ENCODE measurements at regions not wholly inside any gene's neighbourhood (a gene's known extent, or its start where the extent isn't known, plus 50 kb on each side); places are given as distances from the start of the nearest gene placed in this dataset.

DNA sequence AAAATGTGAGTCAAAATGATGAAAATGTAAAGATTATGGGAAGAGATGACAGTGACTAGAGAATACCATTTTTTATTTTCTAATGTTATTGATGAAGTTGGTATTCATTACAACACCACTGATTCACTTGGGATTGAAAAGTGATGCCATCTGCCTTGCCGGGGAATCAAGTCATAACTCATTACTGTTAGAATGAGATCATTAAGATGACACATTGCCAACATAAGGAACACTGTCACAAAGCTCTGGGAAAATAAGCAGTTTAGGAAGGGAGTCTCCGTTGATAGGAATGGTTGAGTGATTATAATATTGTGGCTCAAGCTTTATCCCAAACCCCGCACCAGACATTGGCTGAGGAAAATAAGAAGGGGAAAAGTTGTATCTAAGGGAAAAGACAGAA, 121.5 kb upstream of the PLPP4 start:
- H3K9me3 Mint-ChIP-seq, result no peaks in the 10 kb centered on the region
- no peak overlapping the region for H3K4me3 Mint-ChIP-seq
- H3K36me3 Mint-ChIP-seq, result no peaks in the 10 kb centered on the region

DNA sequence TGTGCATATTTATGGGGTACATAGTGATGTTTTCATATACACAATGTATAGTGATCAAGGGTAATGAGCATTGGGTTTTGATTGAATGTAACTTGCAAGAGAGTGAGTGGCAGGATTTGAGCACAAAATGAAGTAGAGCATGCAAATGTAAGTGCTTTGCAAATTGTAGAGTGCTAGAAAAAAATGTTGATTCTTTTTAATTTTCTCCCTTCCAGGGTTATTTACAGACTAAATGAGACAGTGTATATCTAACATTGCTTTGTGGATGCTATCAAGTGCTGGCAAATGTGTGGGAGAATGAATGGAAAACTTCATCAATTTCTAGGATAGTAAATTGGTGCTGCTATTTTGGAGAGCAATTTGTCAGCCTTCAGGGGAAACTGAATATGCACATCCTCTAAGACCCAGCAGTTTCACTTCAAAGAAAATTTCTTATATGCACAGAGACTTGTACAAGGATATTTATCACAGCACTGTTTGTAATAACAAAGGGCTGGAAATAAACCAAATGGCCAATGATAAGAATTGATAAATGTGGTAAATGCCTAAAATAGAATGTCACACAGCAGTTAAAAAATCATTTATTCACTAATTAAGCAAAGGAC, 120.6 kb upstream of the PLPP4 start:
- Mint-ChIP-seq H3K27ac (no peak overlapping the region), H3K36me3 (no peaks in the 10 kb centered on the region), H3K4me1 (no peaks in the 10 kb centered on the region)

More for the DNA sequence above, 121.5 kb upstream of the PLPP4 start:
- no peak for DNase-seq
- no peak overlapping the region for H3K27ac Mint-ChIP-seq
- peaks cover 2 to 6% (median 3%) of the 10 kb centered on the region in 3 donors for H3K27me3 Mint-ChIP-seq (ENCODE audit: low read depth in 3 of 3)
- no peaks in the 10 kb centered on the region for H3K4me1 Mint-ChIP-seq

DNA sequence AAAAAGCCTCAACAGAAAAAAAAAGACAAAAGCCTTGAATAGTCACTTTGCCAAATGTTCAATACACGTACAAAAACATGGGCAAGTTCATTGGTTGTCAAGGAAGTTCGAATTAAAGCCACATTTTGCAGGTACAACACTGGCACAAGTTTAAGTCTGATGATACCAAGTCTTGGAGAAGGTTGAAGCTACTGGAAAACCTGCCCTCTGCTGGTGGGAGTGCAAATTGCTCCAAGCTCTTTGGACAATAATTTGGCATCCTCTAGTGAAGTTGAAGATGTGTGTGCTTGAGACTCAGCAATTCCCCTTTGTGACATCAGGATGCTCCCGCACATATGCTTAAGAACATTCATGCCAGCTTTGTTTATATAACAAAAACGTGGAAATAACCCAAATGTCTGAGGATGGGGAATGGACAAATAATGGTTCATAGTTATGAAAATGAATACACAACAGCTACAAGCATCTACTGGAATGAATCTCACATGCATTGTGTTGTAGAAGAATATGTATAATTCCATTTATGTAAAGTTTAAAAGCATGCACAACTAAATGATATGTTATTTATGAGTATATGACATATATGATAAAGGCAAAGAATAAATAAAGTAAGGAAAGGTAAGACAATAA, 120.0 kb upstream of the PLPP4 start:
- H3K27me3 Mint-ChIP-seq (ENCODE audit: low read depth in 3 of 3), result peaks cover 2 to 4% (median 3%) of the 10 kb centered on the region in 3 donors
- peak; percentile 3 to 14 (median 6) for DNase-seq

More for the DNA sequence above, 120.6 kb upstream of the PLPP4 start:
- Mint-ChIP-seq H3K9me3 (no peaks in the 10 kb centered on the region), H3K4me3 (no peak overlapping the region), H3K27me3 (ENCODE audit: low read depth in 3 of 3) (peaks cover 2 to 4% (median 3%) of the 10 kb centered on the region in 3 donors)
- no peak for DNase-seq

DNA sequence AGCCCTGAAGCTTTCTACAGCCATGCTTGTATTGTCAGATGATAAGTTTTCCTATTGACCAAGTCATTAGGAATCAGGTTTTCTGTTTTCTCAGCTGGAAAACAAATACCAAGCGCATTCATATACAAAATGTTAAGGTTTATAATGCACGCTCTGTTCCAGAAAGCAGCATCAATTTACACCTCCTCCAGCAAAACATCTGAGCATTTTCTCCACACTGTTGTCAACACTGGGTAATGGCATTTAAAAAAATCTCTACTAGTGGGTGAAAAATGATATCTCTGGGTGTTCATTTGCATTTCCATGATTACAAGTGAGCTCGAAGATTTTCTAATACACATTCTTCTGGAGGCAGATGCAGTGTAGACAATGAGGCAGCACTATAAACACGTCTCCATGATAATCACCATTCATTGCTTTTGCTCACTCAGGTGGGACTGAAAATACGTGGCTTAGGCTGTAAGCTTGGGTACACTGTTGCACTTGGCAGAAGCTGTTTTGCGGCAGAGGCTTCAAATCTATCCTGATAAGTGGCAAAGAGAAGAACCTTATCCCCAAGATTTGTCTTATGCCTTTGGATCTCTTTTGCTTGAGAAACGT, 114.8 kb upstream of the PLPP4 start:
- no peaks in the 10 kb centered on the region for H3K4me1 Mint-ChIP-seq
- no peak overlapping the region for H3K4me3 Mint-ChIP-seq
- H3K27me3 Mint-ChIP-seq (ENCODE audit: low read depth in 3 of 3), result peaks cover 0 to 16% (median 4%) of the 10 kb centered on the region in 3 donors
- no peak overlapping the region for H3K27ac Mint-ChIP-seq
- no peaks in the 10 kb centered on the region for H3K36me3 Mint-ChIP-seq
- no peak for DNase-seq
- H3K9me3 Mint-ChIP-seq, result no peaks in the 10 kb centered on the region

More for the DNA sequence above, 120.0 kb upstream of the PLPP4 start:
- H3K27ac Mint-ChIP-seq, result no peak overlapping the region
- H3K9me3 Mint-ChIP-seq, result no peaks in the 10 kb centered on the region
- no peak overlapping the region for H3K4me3 Mint-ChIP-seq
- no peaks in the 10 kb centered on the region for H3K36me3 Mint-ChIP-seq
- no peaks in the 10 kb centered on the region for H3K4me1 Mint-ChIP-seq

DNA sequence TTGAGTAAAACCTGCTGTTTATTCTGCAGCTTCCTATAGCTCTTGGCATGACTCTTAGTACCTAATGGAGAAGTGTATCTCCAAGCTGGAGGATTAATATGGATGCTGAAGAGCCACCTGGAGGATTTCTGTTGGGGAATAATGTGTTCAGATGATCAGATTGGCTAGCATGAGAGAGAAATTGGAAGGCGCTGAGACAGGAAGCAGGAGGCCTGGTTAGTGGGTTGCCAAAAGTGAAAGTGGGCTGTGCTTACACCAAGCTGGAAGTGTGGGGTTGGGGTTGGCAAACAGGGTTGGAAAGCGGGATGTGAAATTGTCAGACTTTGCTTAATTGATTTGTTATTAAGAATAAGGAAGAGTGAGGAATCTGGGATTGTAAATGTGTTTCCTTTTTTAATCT, 111.8 kb upstream of the PLPP4 start:
- H3K36me3 Mint-ChIP-seq, result no peaks in the 10 kb centered on the region
- H3K4me1 Mint-ChIP-seq, result no peaks in the 10 kb centered on the region
- H3K9me3 Mint-ChIP-seq, result no peaks in the 10 kb centered on the region
- no peak overlapping the region for H3K27ac Mint-ChIP-seq
- no peak for DNase-seq
- peaks cover 0 to 16% (median 2%) of the 10 kb centered on the region in 3 donors for H3K27me3 Mint-ChIP-seq (ENCODE audit: low read depth in 3 of 3)
- H3K4me3 Mint-ChIP-seq, result no peak overlapping the region

DNA sequence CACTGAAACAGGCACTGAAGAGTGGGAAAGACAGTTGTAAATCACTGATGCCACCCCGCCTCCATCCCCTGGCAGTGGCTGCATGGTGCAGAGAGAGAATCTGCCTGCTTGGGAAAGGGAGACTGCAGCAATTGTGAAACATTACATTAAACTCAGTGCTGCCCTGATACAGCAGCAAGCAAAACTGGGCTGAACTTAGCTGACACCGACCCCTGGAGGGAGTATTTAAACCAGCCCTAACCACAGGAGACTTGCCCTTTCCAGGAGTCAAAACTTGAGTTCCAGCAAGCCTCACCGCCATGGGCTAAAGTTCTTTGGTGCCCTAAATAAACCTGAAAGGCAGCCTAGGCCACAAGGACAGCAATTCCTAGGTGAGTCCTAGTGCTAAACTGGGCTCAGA, 109.4 kb upstream of the PLPP4 start:
- Mint-ChIP-seq H3K9me3 (peaks cover 0 to 5% (median 0%) of the 10 kb centered on the region in 6 donors), H3K4me1 (no peaks in the 10 kb centered on the region), H3K4me3 (no peak overlapping the region), H3K36me3 (no peaks in the 10 kb centered on the region), H3K27ac (no peak overlapping the region), H3K27me3 (ENCODE audit: low read depth in 3 of 3) (peaks cover 0 to 16% (median 2%) of the 10 kb centered on the region in 3 donors)
- no peak for DNase-seq

DNA sequence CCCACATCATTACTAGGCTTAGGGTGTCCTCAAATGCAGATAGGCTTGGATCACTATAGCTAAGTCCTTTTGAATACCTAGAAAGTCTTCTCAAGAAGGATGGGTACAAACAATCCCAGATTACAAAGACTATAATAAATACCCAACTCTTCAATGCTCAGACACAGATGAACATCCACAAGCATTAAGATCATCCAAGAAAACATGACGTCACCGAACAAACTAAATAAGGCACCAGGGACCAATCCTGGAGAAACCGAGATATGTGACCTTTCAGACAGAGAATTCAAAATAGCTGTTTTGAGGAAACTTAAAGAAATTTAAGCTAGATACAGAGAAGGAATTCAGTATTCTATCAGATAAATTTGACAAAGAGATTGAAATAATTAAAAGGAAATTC, 108.0 kb upstream of the PLPP4 start:
- H3K27me3 Mint-ChIP-seq (ENCODE audit: low read depth in 3 of 3), result peaks cover 0 to 14% (median 3%) of the 10 kb centered on the region in 3 donors
- no peak overlapping the region for H3K27ac Mint-ChIP-seq
- H3K4me1 Mint-ChIP-seq, result no peaks in the 10 kb centered on the region

DNA sequence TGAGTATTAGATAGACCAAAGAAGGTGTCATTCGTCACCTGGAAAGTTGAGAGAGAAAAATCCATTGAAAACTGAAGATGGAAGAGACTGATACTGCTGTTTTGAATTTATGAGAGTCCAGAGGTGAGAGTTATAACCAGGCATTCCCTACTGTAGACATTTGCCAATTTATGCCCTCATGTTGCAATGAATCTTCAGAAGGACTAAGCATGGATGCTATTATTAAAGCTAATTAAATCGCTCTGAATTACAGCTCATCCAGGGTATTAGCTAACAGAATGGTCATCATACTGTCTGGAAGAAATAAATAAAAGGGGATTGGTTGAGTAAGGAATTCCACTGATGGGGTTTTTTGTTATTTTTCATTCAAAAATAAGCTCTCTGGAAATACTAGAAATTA, 101.6 kb upstream of the PLPP4 start:
- Mint-ChIP-seq H3K4me3 (no peak overlapping the region), H3K27ac (no peak overlapping the region), H3K27me3 (ENCODE audit: low read depth in 3 of 3) (peaks cover 3 to 5% (median 5%) of the 10 kb centered on the region in 3 donors), H3K4me1 (no peaks in the 10 kb centered on the region), H3K36me3 (no peaks in the 10 kb centered on the region), H3K9me3 (peaks cover 0 to 6% (median 0%) of the 10 kb centered on the region in 6 donors)
- DNase-seq, result no peak

More for the DNA sequence above, 108.0 kb upstream of the PLPP4 start:
- H3K36me3 Mint-ChIP-seq, result no peaks in the 10 kb centered on the region
- H3K4me3 Mint-ChIP-seq, result no peak overlapping the region
- H3K9me3 Mint-ChIP-seq, result peaks cover 0 to 6% (median 0%) of the 10 kb centered on the region in 6 donors
- no peak for DNase-seq

DNA sequence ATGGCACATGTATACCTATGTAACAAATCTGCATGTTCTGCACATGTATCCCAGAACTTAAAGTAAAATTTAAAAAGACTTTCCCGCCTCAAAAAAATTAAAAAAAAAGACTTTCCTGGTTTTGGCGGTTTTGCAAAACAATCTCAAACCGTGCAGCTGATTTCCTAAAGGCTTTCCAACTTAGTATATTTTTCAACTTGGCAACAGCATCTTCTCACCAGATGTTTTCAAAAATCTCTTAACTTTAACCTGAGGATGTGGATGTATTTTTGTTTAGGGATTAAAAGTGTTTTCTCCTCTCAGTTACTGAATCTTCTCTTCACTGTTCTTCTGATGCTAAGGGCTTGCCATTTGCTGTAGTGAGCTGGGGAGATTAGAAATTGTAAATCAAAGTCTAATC, 96.5 kb upstream of the PLPP4 start:
- no peak for DNase-seq
- Mint-ChIP-seq H3K9me3 (peaks cover 0 to 2% (median 0%) of the 10 kb centered on the region in 6 donors), H3K4me1 (no peaks in the 10 kb centered on the region), H3K27me3 (ENCODE audit: low read depth in 3 of 3) (peaks cover 5 to 11% (median 8%) of the 10 kb centered on the region in 3 donors), H3K4me3 (no peak overlapping the region), H3K36me3 (no peaks in the 10 kb centered on the region), H3K27ac (no peak overlapping the region)

DNA sequence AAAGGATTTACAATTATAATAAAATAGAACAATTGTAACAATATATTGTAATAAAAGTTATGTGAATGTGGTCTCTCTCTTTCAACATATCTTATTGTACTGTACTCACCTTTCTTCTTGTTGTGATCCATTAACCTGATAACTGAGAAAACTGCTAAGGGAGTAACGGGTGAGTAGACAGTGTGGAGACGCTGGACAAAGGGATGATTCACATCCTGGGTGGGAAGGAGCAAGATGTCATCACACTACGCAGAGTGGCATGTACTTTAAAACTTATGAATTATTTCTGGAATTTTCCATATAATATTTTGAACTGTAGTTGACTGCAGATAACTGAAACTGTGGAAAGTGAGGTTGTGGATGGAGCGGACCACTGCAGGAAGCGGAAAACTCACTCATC, 91.2 kb upstream of the PLPP4 start:
- DNase-seq, result no peak
- no peaks in the 10 kb centered on the region for H3K4me1 Mint-ChIP-seq
- no peak overlapping the region for H3K27ac Mint-ChIP-seq
- H3K4me3 Mint-ChIP-seq, result no peak overlapping the region
- no peaks in the 10 kb centered on the region for H3K9me3 Mint-ChIP-seq
- no peaks in the 10 kb centered on the region for H3K36me3 Mint-ChIP-seq
- peaks cover 5 to 6% (median 5%) of the 10 kb centered on the region in 3 donors for H3K27me3 Mint-ChIP-seq (ENCODE audit: low read depth in 3 of 3)

DNA sequence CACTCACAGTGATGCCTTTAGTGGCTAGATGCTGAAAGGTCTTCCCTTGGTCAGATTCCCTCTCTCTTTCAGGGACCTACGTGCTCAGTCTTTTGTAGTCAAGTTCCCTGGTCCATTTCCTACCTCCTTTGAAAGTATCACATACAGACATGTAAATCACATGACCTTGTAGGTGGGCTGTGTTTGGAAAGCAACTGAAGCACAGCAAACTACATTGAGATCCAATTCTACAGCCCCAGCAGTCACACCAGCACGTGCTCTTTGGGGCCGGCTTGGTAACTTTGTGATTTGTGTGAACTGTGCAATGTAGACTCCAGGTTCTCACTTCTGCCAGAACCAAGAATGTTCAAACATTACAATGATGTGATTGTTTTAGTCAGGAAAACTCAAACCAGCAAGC, 89.7 kb upstream of the PLPP4 start:
- Mint-ChIP-seq H3K27me3 (ENCODE audit: low read depth in 3 of 3) (peaks cover 3 to 8% (median 5%) of the 10 kb centered on the region in 3 donors), H3K4me1 (no peaks in the 10 kb centered on the region), H3K27ac (no peak overlapping the region), H3K36me3 (no peaks in the 10 kb centered on the region), H3K4me3 (no peak overlapping the region), H3K9me3 (no peaks in the 10 kb centered on the region)
- DNase-seq, result no peak

DNA sequence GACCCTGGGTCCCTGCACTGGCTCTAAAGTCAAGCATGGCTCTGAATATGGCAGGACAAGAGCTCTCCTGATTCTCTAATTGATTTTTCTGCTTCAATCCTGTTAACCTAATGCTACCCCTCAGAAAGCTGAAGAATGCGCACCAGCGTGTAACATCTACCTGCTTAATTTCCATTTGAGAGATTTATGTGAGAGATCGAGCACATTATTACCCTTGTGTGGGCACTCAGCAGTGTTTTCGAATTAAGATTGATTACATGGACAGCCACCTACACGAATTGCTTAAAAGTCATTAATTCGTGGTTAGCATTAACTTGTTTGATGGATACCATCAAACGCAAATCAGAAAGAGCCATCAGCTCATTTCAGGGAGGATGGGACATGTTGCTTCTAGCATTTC, 88.7 kb upstream of the PLPP4 start:
- H3K9me3 Mint-ChIP-seq, result peaks cover 0 to 2% (median 0%) of the 10 kb centered on the region in 6 donors
- H3K27ac Mint-ChIP-seq, result no peak overlapping the region
- peaks cover 0 to 8% (median 1%) of the 10 kb centered on the region in 3 donors for H3K27me3 Mint-ChIP-seq (ENCODE audit: low read depth in 3 of 3)
- H3K4me1 Mint-ChIP-seq, result no peaks in the 10 kb centered on the region
- H3K4me3 Mint-ChIP-seq, result no peak overlapping the region
- DNase-seq, result no peak
- no peaks in the 10 kb centered on the region for H3K36me3 Mint-ChIP-seq

DNA sequence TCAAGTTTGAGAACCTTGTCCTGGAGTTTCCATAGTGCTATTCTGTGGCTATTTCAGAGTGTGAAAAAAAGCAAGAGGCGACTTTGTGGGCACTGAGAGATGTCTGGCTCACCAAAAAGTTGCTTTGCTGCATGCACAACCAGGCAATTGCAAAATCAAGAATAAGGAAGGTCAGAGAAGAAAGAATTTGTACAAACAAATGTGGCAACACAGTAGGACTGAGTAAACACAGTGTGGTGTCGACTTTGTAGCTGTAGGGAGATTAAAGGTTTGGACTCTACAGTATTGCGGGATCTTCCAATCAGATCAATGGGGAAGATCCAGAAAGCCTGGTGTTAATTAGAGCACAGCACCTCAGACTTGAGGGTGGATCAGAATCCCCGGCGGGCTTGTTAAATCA, 88.1 kb upstream of the PLPP4 start:
- Mint-ChIP-seq H3K4me3 (no peak overlapping the region), H3K9me3 (peaks cover 0 to 2% (median 0%) of the 10 kb centered on the region in 6 donors), H3K27ac (no peak overlapping the region), H3K27me3 (ENCODE audit: low read depth in 3 of 3) (peaks cover 0 to 8% (median 1%) of the 10 kb centered on the region in 3 donors), H3K36me3 (no peaks in the 10 kb centered on the region), H3K4me1 (no peaks in the 10 kb centered on the region)
- no peak for DNase-seq

DNA sequence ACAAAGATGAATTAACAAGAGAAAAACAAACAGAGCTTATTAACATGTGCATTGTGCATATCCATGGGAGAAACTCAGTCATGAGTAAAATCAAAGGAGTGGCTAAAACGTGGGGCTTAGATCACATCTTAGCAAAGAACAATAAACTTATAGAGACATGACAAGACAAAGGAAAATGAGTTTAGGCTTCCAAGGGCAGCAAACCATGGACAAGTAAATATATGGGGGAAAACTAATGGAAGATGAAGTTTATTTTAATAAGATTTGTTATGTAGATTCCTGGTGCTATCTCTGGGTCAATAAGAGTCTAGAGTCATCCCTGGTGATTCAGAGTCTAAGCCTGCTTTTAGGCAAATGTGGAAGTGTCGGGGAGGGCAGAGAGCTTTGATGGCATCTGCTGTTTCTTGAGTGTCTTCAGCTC, 87.2 kb upstream of the PLPP4 start:
- Mint-ChIP-seq H3K36me3 (no peaks in the 10 kb centered on the region), H3K27ac (no peak overlapping the region), H3K27me3 (ENCODE audit: low read depth in 3 of 3) (peaks cover 0 to 6% (median 0%) of the 10 kb centered on the region in 3 donors), H3K4me1 (no peaks in the 10 kb centered on the region), H3K4me3 (no peak overlapping the region), H3K9me3 (peaks cover 0 to 2% (median 0%) of the 10 kb centered on the region in 6 donors)
- DNase-seq, result no peak
